HCT116 (cell line): ENCODE measurements at regions not wholly inside any gene's neighbourhood (a gene's known extent, or its start where the extent isn't known, plus 50 kb on each side); places are given as distances from the start of the nearest gene placed in this dataset.

Experiments
- ELF1 ChIP-seq: IDR thresholded peaks from 2 replicates; pipeline ENCODE4 v1.6.1; 2012; ENCODE audit warnings: low read depth, borderline replicate concordance
- POLR2AphosphoS5 ChIP-seq: IDR thresholded peaks from 2 replicates; pipeline ENCODE4 v1.6.1; 2011; ENCODE audit warnings: mild to moderate bottlenecking, low read depth, low read length, moderate library complexity
- ZNF274 ChIP-seq: fragments of 200-500 bp; sonication (Bioruptor generic); IDR thresholded peaks from 2 replicates; pipeline ENCODE4 v1.6.1; 2014; ENCODE audit warnings: mild to moderate bottlenecking, low read depth, low read length, inconsistent platforms
- TF ChIP-seq, protein P1 (sequence below), 3 experiments: fragments of 200-600 bp in 1 of 3; sonication (generic) in 1 of 3; IDR thresholded peaks in 2 of 3; conservative IDR thresholded peaks in 1 of 3; 2 replicates each; pipeline ENCODE4 v1.5.1; 2012 to 2017; ENCODE audit warnings: low read depth in 2 of 3, low read length in 2 of 3, antibody characterized with exemption in 1 of 3, borderline replicate concordance in 1 of 3, control low read depth in 1 of 3, mild to moderate bottlenecking in 1 of 3, mixed read lengths in 1 of 3, mixed run types in 1 of 3, moderate library complexity in 1 of 3; ENCODE audit not compliant: insufficient read depth in 1 of 3
- TF ChIP-seq, protein P2 (sequence below): IDR thresholded peaks from 2 replicates; pipeline ENCODE4 v1.6.1; 2012

DNA sequence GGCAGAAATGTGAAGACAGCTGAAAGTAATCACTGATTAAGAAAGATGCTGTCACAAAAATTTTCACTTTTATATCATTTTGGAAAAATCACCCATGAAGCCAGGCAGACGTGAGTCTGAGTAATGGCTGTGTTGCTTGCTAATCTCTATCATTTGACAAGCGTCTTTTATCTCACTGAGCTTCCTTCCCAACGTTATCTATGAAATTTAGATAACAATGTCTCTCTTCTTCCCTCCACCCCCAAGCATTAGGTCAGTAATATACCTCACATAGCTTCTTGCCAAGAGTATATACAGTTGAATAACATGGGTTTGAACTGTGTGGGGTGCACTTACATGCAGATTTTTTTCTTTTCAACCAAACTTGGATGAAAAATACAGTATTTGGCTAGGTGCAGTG lies 388.6 kb upstream of the NRXN1 start:
- TF ChIP-seq, protein P1, sequence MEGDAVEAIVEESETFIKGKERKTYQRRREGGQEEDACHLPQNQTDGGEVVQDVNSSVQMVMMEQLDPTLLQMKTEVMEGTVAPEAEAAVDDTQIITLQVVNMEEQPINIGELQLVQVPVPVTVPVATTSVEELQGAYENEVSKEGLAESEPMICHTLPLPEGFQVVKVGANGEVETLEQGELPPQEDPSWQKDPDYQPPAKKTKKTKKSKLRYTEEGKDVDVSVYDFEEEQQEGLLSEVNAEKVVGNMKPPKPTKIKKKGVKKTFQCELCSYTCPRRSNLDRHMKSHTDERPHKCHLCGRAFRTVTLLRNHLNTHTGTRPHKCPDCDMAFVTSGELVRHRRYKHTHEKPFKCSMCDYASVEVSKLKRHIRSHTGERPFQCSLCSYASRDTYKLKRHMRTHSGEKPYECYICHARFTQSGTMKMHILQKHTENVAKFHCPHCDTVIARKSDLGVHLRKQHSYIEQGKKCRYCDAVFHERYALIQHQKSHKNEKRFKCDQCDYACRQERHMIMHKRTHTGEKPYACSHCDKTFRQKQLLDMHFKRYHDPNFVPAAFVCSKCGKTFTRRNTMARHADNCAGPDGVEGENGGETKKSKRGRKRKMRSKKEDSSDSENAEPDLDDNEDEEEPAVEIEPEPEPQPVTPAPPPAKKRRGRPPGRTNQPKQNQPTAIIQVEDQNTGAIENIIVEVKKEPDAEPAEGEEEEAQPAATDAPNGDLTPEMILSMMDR (IDR thresholded peaks at IDR 0.05 in 2 of 3, conservative IDR thresholded peaks at IDR 0.05 in 1 of 3; ENCODE audit: borderline replicate concordance in 1 of 3, insufficient read depth in 1 of 3, low read depth in 2 of 3, low read length in 2 of 3), result no peak
- no peak for TF ChIP-seq ELF1
- no peak for TF ChIP-seq ZNF274
- TF ChIP-seq, protein P2, sequence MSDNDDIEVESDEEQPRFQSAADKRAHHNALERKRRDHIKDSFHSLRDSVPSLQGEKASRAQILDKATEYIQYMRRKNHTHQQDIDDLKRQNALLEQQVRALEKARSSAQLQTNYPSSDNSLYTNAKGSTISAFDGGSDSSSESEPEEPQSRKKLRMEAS, result no peak
- no peak for TF ChIP-seq POLR2AphosphoS5
